Inflammatory macrophage (primary cell): ENCODE measurements at regions not wholly inside any gene's neighbourhood (a gene's known extent, or its start where the extent isn't known, plus 50 kb on each side); places are given as distances from the start of the nearest gene placed in this dataset.
A peak's percentile ranks its signal among the peaks of the same experiment; 100 is the strongest.

Source experiments
- DNase-seq, 2 donors: peaks; one replicate each; pipeline ENCODE4 v3.0.0-alpha.2; 2020 to 2022

DNA sequence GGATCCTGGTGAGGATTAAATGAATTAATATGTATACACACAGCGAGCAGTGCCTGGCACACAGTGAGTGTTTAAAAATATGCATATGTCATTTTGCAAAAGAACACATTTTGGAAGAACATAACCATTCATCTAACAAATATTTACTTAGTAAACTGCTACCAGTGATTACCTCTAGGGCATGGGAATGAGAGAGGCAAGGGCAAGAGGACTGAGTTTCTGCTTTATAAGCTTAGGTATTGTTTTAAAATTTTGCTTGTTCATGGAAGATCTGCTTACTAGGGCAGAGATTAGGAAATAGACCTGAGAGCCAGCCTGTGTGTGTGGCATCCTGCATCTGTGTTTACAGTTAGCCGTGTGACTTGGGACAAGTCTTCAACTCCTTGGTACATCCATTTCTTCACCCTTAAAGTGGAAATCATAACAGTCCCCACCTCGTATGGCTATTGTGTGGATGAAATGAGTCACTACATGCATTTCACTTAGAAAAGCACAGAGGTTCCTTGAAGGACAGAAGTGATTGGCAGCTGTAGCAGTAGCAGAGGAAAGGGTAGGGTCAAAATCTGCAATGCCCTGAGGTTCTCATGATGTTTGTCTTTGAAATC, 198.5 kb upstream of the FMN2 start:
- DNase-seq: no peak

DNA sequence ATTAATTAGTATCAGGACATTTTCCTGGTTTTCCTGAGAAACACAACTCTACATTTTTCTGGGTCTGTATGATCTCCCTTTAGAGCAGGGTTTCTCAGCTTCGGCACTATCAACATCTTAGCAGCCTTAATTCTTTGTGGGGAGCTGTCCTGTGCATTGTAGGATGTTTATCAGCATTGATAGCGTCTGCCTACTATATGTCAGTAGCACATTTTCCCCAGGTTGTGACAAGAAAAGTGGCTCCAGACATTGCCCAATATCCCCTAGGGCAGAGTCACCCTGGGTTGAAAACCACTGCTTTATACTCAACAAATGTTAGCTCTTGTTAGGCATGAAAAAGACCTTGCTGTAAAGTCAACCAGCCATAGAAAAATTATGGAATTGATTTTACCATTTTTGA, 195.1 kb upstream of the FMN2 start:
- no peak for DNase-seq

DNA sequence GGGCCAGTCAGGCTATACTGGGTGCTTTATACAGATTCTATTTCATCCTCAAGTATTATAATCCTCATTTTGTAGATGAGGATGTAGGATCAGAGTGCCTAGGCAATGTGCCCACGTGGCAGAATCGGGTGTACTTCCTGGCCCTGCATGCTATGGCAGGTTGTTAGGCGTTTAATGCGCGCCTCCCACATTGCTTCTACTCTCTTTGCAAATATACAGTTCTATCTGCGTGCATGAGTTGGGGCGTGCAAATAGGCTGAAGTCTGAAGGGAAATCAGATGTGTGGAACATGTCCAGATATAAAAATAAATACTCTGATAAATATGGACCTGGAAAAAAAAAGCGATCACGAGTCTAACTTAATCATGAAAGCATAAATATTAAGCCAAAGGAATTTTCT, 194.7 kb upstream of the FMN2 start:
- DNase-seq: no peak

DNA sequence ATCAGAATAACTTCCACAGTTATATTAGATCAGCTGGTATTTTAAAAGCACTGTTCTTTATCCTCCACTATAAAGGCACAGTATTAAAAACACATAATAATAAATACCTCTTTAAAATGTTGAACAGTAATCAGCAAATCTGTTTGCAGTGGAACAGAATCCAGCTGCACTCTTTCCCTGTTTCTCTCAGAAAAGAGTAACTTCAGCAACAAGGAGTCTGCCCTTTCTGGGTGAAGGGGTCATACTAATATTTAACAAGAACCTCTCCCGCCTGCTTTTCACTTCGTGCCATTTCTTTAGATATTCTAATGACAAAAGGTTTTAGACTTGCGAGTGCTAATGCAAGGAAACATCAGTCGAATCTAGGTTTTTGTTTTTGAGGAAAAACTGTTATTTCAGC, 194.2 kb upstream of the FMN2 start:
- no peak for DNase-seq

DNA sequence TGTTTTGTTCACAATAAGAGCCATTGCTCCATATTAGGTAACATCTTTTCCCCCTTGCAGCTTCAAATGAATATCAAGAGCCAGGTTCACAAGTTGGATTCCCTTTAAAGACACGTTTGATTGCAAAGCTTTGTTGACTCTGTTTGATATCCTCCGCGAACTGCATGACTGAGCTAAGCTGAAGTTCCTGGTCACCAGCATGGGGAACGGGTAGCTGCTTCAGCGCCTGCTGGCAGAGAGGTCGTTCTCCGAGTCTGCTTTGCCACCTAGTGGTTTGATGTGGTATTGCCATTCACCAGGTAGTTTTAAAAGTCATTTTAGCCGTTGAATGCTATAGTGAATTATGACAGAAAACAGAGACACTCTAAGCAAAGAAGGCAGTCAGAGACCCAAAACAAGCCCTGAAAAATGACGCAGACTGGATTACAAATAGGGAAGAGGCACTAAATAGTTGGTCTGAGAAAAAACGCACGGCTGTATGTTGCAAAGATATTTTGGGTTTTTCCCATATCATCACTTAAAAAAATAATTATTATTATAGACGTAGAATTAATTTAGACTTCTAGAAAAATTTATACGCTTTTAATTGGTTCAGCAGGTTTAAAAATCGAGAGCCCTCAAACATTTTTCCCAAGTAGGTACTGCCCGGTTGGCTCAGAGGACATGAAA, 193.5 kb upstream of the FMN2 start:
- peak; percentile 86 to 87 for DNase-seq

DNA sequence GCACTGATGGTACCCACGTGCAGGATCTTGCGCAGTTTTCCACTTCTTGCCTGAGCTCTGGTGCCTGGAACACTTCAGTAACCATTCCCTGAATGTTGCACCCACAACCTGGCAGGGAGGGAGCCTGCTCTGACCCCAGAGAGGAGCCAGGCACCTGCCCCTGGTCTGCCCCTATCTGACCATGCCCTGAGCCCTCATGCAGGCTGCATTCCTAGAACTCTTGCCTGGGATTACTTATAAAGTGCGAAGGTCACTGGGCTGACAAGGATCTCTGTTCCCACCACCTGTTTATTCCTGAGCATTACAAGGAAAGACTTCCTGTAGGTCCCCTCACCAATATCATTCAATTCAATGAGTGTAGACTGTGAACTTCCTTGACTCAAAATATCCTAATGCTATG, 191.9 kb upstream of the FMN2 start:
- no peak for DNase-seq

DNA sequence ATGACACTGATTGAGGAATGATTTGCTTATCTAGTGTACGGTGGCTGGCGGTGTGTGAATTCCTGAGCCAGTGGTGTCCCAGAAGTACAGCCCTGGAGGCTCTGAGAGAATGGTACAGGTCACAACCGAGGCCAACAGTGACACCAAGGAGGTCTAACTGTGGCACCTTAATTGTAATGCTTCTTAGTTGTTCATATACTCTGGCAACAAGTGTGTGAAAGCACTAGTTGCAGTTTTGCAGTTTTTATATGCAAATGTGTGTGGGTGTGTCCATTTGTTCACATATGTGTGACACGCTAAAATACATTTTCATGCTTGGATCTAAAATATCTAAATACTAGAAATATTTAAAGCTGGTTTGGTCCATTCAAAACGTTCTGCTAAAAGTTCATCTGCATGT, 185.3 kb upstream of the FMN2 start:
- DNase-seq: no peak

DNA sequence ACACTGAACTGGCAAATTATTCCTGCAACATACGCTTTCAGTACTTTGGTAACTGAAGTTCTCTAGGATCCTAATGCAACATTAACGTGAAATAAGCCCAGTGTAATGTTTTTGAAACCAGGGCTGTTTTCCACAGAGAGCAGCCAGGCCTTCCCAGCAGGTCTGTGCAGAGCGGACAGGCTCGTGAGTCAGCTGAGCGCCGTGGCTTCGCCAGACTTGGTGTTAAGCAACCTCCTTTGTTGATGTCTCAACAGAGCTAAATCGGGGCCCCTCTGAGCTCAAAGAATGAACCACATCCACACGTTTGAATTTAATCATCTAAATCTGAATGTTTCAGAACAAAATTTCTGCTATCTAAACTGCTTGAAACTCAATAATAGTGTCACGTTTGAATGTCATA, 181.8 kb upstream of the FMN2 start:
- DNase-seq: peak; percentile 84 to 85

DNA sequence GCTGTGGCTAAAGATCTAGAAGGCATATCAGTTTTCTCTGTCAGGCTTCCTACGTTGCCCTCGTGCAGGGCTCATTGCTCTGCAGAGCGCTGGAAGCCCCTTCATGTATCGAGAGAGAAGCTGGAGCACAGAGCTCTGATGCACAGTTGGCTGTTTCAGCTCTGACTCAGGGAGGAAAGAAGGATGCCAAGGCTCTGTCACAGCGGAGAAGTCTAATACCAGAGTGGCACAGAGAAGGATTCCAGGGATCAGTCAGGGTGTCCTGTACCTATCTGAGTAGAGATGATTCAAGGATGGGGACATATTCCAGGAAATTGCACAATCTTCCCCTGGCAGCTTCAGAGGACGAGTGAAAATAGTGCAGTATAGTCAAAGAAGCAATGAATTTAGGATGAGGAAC, 179.2 kb upstream of the FMN2 start:
- no peak for DNase-seq

DNA sequence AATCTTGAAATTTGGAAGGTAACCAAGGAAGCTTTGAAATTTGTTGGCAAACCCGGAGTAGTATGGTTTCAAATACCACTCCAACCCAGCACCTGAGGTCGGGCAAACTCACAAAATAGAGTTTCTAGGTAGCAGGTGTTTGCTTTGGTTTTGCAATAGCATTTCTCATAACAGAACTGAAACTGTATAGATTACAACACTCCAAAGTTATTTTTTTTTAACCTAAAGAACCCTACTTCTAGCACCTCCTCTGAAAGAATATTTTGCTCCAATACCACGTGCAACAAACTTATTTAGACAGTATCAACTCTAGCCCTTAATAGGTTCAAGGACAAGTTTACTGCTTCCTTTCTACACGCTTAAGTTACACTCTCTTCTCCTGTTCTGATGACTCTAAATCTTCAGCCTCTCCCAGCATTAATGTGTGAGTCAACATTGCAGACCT, 178.5 kb upstream of the FMN2 start:
- DNase-seq: no peak

DNA sequence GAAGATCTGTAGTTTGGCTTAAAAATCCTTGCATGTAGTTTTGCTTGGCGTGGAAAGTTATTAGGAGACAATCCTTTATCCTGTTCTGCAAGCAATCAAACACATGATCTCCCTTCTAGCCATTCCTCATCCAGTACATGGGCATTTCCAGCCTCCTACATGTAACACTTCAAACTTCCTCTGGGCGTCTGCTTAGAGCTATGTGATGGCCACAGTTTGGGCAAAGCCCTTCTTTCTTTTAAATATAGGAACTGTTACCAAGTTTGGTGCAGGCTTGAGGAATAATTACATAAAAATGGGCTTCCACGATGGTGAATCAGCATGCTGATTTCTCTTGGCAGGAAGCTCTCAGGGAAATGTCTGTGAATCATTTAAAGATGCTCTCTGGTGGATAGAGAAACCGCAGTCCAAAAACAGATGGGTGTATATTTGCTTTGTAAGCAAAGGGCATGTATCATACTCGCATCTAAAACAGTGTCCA, 176.9 kb upstream of the FMN2 start:
- peak; percentile 65 to 69 for DNase-seq

DNA sequence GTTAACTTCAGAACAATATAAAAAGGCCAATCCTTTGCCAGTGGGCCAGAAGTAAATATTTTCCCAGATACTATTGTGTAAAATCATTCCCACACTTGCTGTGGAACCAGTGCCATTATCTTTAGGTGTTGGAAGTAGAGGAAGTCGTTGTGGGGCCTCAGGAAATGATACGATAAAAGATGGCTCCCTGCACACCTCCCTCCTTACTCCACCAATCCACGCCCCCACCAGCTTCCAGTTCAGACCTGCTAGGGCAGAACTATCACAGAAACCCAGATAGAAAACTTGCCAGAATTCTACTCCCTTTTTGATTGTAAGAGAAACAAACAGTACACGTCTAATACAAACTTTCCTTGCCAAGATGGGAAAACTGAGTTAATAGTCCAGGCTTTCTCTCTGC, 173.0 kb upstream of the FMN2 start:
- no peak for DNase-seq

DNA sequence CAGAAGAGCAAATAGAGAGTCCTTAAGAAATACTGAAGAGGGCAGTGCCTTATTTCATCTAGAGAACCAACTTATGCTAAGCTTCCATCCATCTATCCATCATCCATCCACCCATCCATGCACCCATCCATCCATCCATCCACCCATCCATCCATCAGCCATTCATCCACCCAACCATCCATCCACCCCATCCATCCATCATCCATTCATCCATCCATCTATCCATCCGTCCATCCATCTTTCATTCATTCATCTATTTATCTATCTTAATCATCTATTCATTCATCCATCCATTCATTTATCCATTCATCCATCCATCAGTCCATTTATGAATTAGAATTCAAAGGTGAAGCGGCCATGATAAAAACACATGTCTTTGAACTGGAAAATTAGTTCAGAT, 171.5 kb upstream of the FMN2 start:
- no peak for DNase-seq

DNA sequence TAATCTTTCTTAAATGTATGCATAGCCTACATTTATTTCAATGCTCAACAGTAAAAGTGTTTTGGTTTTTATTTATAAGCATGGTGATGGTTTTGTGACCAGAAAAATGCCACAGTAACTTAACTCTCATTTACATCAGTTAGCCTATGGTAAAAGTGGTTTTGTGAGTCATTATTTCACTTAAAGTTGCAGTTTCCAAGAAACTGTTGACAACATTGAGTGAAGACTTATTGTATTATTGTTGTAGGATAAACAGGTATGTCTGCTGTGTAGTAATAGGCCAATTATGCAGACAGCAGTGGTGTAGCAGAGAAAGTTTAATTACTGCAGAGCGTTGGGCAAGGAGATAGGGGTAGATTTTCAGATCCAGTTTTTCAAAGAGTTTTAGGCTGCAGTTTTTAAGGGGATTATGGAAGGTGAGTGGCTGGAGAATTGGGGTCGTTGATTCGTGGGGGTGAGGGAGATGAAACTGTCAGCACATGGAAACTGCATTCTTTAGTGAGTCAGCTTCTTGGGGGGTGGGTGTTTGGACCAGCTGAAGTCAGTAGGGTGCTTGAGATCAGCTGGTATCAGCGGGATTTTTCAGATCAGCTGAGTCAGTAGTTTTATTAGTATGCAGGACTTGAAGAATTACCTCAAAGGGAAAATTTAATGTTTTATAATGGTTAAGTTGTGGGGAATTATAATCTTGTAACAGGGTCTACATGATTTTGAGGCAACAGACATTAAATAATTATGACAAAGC, 168.7 kb upstream of the FMN2 start:
- no peak for DNase-seq

DNA sequence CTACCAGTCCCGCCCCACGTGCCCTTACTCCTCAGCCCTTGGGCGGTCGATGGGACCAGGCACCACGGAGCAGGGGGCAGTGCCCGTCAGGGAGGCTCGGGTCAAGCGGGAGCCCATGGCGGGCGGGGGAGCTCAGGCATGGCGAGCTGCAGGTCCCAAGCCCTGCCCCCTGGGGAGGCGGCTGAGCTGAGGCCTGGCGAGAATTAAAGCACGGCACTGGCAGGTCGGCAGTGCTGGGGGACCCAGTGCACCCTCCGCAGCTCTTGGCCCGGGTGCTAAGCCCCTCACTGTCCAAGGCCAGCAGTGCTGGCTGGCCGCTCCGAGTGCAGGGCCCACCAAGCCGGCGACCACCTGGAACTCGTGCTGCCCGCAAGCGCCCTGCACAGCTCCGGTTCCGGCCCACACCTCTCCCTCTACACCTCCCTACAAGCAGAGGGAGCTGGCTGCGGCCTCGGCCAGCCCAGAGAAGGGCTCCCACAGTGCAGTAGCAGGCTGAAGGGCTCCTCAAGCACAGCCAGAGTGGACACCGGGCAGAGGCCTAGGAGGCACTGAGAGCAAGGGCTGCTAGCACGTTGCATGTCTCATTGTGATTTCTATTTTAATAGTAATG, 166.8 kb upstream of the FMN2 start:
- DNase-seq: no peak

DNA sequence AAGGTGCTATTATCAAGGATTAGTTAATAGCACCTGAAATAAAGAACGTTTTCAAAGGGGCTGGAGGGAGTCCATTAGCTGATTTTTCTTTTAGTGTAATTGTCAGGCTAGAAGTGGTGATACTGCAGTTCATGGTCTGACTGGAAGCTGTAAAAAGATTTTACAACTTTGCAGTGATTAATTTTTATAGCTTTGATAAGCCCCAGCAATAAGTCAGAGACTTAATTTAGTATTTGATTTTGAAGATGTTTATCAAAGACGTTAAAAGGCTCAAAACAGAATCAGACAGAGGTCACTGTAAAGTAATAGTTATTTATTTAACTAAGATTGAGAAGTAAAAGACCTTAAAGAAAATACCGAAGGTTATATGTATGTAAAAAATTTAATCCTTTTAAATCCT, 165.5 kb upstream of the FMN2 start:
- no peak for DNase-seq

DNA sequence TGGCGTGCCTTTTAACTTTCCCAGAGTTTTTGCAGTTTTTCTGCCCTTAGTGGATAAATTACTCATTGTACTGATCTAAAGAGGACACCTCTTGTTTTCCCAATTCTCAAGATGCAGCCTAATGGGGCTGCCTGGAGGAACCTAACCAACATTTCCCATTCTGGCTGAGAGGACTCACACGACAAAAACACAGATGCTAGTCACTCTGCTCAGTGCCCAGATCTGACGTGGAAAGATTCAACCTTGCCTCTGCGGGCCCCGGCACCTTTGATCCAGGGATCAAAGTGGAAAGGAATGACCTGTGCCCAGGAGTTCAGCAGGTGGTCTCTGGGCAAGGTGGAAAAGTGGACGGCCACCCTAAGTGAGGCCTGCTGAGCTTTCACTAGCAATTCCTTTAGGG, 162.4 kb upstream of the FMN2 start:
- DNase-seq: no peak

DNA sequence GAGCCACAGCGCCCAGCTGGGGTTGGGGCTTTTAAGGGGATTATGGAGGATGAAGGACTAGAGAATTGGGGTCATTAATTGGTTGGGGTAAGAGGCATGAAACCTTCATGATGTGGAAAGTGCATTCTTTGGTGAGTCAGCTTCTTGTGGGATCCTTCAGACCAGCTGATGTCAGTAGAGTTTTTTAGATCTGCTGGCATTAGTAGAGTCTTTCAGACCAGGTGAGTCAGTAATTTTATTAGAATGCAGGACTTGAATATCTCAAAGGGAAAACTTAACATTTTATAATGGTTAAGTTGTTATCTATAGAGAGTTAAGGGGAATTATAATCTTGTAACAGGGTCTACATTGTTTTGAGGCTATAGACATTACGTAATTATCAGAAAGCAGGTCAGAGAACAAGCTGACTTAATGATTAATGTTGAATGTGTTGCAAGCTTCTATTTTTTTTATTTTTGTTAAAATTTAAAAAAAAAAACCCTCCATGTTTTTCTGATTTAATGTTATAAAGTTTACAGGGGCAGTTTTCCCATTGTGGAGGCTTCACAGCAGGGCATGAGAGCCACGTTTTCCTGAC, 160.9 kb upstream of the FMN2 start:
- DNase-seq: no peak

DNA sequence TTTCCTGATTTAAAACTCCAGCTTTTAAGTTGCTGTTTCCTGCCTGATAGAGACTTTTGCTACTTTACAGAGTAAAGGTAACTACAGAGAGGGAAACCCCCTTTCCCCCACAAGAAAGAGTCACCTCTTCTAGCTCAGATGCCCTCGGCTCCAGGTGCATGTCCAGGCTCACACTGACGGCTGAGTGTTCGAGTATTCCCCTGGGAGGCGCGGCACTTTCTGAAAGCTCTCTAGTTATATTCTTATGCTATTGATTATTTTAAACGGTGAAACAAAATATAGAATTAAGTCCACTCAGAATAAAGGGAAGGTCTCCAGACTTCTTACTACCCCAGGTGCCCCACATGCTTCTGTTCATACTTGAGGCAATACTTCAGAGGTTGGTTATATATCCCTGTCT, 160.3 kb upstream of the FMN2 start:
- no peak for DNase-seq

DNA sequence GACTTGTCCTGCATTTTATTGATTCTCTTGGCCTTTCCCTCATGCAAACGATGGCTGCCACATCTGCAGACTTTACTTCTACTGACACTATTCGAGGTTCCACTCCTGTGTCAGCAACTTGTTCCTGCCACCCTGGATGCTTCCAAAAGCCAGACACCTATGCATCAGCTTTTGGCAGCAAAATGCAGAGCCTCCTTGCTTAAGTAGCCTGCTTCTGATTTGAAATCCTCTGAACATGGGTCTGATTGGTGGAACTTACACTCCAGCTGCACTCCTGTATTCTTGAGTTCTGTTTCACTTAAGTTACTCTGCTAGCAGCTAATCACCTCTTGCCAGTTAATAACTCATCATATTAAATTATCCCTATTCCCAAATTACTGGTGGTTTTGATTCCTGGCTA, 152.1 kb upstream of the FMN2 start:
- DNase-seq: no peak

DNA sequence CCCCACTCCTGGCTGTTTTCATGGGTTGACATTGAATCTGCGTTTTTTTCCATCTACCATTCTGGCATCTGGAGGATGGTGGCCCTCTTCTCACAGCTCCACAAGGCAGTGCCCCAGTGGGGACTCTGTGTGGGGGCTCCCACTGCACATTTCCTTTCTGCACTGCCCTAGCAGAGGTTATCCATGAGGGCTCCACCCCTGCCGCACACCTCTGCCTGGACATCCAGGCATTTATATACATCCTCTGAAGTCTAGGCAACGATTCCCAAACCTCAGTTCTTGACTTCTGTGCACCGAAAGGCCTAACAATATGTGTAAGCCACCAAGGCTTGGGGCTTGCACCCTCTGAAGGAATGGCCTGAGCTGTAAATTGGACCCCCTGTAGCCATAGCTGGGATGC, 147.9 kb upstream of the FMN2 start:
- DNase-seq: no peak

DNA sequence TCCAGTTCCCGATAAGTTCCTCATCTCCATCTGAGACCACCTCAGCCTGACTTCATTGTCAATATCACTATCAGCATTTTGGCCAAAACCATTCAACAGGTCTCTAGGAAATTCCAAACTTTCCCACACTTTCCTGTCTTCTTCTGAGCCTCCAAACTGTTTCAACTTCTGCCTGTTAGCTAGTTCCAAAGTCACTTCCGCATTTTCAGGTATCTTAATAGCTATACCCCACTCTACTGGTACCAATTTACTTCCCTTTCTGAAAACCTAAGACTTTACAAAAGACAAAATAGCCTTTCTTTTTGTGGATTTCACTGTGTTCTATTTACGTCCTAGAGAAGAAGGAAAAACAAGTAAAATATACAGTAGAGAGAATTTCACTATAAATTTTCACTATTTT, 147.0 kb upstream of the FMN2 start:
- DNase-seq: peak; percentile 5

DNA sequence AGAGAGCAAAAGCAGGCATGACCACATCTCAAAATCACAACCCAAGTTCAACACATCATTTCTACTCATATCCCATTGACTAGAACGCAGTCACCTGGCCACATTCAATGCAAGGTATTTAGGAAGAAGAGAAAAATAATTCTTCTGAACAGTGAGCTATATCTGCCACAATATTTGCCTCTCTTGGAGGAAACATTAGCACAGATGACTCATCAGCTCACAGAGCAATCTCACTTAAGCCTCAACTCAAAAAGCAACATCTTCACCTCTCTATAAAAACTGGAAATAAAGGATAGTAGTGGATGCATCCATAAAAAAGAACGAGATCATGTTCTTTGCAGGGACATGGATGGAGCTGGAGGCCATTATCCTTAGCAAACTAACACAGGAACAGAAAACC, 143.9 kb upstream of the FMN2 start:
- no peak for DNase-seq
